D721Med (cell line): ENCODE measurements at regions not wholly inside any gene's neighbourhood (a gene's known extent, or its start where the extent isn't known, plus 50 kb on each side); places are given as distances from the start of the nearest gene placed in this dataset.

ENCODE experiments used
- DNase-seq: peaks from one replicate; pipeline ENCODE4 v3.0.0; 2011; ENCODE audit warnings: low spot score; ENCODE audit not compliant: insufficient read length
- FAIRE-seq: peaks from 2 replicates; lab custom pipeline; 2011; peaks lifted over from hg19 to GRCh38; lab: Jason Lieb, UNC
- TF ChIP-seq, protein P1 (sequence below): IDR thresholded peaks from 2 replicates; pipeline ENCODE4 v1.5.1; 2012; ENCODE audit warnings: mild to moderate bottlenecking, control low read depth; ENCODE audit not compliant: insufficient read depth; ENCODE audit errors: missing control alignments

DNA sequence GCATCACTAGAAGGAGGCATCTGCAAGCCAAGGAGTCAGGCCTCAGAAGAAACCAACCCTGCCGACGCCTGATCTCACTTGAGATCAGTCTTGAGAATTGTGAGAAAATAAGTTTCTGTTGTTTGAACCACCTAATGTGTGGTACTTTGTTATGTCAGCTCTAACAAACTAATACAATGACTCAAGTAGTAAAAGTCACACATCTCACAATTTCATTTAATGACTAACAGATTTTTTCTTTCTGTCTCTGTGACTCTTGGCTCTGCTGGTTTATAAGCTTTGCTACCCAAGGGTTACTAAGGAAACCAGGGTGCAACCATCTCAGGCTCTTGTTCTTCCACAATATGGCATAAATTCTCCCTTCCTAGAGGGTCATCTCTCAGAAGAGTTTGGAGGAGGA lies 315.8 kb upstream of the GRAMD2B start:
- TF ChIP-seq, protein P1, sequence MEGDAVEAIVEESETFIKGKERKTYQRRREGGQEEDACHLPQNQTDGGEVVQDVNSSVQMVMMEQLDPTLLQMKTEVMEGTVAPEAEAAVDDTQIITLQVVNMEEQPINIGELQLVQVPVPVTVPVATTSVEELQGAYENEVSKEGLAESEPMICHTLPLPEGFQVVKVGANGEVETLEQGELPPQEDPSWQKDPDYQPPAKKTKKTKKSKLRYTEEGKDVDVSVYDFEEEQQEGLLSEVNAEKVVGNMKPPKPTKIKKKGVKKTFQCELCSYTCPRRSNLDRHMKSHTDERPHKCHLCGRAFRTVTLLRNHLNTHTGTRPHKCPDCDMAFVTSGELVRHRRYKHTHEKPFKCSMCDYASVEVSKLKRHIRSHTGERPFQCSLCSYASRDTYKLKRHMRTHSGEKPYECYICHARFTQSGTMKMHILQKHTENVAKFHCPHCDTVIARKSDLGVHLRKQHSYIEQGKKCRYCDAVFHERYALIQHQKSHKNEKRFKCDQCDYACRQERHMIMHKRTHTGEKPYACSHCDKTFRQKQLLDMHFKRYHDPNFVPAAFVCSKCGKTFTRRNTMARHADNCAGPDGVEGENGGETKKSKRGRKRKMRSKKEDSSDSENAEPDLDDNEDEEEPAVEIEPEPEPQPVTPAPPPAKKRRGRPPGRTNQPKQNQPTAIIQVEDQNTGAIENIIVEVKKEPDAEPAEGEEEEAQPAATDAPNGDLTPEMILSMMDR = no peak
- DNase-seq (no peak), FAIRE-seq (no peak)

DNA sequence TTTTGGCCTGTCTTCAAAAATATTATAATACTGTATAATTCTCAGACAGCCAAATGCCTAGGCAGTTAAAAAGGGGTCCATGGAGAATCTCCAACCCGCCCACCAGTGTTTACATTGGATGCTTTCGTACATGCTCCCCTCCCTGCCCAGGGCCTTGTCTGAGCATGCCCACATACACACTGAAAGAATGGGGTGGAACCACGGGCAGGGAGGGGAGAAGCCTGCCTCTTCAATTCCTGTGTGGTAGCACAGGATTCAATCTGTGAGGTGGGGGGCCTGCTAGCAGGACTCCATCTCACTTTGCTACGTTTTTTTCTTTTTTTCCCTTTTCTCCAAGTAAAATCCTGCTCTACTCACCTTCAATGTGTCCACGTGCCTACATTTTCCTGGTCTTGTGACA lies 314.7 kb upstream of the GRAMD2B start:
- DNase-seq (no peak), FAIRE-seq (no peak)
- TF ChIP-seq, protein P1 = no peak

DNA sequence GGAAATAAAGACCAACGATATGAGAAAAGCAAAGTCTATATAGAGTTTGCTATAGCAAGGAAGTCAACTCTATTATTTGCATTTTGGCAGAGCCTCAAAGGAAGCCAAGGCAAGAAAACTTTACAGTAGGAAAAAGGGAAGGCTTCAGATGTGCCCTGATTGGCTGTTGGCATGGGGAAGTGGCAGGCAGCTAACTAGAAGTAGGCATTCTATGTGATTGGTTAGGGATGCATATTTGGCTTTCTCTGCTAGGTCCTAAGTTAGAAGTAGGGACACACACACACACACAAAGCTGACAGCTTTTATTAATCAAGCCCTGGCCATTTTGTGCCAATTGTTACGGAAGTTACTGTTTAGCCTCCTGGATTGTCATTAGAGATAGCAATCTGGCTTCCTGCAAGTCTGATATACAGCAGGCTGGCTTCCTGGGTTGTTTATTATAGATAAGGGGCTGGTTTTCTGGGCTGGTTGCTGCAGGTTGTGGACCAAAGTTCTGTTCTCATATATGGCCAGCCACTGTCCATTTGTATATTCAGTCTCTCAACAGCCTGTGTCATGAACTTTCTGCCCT lies 308.1 kb upstream of the GRAMD2B start:
- DNase-seq (no peak), FAIRE-seq (no peak)
- TF ChIP-seq, protein P1 = no peak

DNA sequence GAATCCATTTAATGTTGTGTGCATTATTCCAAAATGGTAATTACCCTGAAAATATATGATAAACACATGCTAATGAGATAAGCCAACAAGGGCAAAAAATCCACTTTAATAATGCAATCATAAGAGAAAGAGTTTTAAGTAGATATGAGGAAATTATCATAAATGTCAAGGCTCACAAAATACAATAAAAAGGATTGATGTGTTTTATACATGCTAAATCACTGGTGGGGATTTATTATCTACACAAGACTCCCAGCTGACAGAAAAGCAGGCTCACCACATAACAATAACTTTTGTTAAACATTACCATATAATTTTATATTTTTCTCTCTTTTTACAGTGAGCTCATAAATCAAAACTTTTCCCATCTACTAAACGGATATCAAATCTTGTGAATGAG lies 306.2 kb upstream of the GRAMD2B start:
- FAIRE-seq (no peak), DNase-seq (no peak)
- TF ChIP-seq, protein P1 = no peak

DNA sequence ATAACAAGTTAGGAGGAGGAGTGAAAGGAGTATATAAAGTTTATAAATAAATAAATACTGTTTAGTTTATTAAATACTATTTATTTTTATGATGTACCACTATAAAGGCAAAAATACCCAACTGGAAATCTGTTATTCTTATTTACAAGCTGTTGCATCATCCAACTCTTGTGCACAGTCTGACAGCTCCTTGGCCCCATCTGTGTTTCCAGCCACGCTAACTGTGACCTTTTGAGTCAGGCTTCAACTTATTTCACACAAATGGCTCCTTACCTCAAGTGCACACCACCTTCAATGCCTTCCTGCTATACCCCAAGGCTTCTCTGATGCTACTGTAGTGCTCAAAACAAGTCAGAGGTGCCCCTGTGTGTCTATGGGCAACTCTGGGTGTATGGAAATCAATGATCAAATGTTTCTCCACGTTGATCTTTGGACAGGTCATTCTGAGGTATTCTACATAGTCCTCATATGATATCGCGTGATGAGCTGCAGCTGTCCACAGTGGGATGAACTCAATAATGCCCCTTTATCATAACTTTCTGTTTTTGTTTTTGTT lies 303.2 kb upstream of the GRAMD2B start:
- FAIRE-seq = no peak
- TF ChIP-seq, protein P1 = no peak
- no peak for DNase-seq

DNA sequence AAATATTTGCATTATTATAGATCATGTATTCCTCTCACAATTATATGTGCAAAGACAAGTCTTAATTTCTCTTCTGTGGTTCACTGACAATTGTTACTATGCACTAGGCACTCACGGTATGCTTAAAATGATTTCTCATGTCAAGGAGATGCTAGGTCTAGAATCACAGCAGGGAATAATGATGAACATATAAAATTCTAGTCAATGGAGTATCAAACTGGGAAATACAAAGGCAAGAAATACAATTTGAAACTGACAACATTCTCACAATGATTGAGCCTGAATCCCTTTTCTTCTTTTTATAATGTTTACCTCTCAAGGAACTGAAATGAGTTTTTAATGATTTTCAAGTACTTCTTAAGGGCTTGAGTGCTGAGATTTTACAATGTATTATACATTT lies 302.3 kb upstream of the GRAMD2B start:
- TF ChIP-seq, protein P1 = no peak
- no peak for DNase-seq
- no peak for FAIRE-seq

DNA sequence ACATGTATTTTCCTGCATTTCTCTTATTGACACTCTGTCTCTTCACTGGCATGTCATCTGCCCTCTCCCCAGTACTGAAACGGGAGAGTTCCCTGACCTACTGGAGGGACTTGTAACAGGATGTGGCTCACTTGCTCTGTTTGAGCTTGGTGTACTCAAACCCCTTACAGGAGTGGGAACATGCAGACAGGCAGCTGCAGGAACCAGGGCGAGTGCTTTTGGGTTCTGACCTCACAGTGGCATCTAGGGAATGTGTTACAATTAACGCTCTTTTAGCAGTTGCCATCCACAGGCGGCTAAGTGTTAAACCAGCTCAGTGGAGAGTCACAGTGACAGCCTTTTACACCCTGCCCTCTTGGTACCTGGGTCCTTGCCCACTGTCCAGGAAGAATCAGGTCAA lies 300.3 kb upstream of the GRAMD2B start:
- no peak for DNase-seq

More for the DNA sequence above, 300.3 kb upstream of the GRAMD2B start:
- TF ChIP-seq, protein P1 = no peak
- no peak for FAIRE-seq
